ENCODE measurements at regions not wholly inside any gene's neighbourhood (a gene's known extent, or its start where the extent isn't known, plus 50 kb on each side); places are given as distances from the start of the nearest gene placed in this dataset.

GRCh38 chr3:70464465-70464864 lies 152.0 kb upstream of the MDFIC2 start:
- TF ChIP-seq CTCF (IDR thresholded peaks at IDR 0.05) (no peak), FOXP4 (CRISPR knock-in tag; IDR thresholded peaks at IDR 0.05) (no peak), CBFB (CRISPR knock-in tag; IDR thresholded peaks at IDR 0.05; ENCODE audit: low read depth) (no peak), NFE2L1 (CRISPR knock-in tag; IDR thresholded peaks at IDR 0.05) (no peak), PRDM15 (CRISPR knock-in tag; IDR thresholded peaks at IDR 0.05) (no peak), ZNF396 (CRISPR knock-in tag; IDR thresholded peaks at IDR 0.05; ENCODE audit: borderline replicate concordance) (no peak), SP1 (CRISPR knock-in tag; conservative IDR thresholded peaks at IDR 0.05) (no peak), NR3C1 (CRISPR knock-in tag; conservative IDR thresholded peaks at IDR 0.05; ENCODE audit: low read depth) (no peak), ZBTB21 (CRISPR knock-in tag; IDR thresholded peaks at IDR 0.05; ENCODE audit: borderline replicate concordance) (no peak), E2F1 (CRISPR knock-in tag; IDR thresholded peaks at IDR 0.05) (no peak), AR (CRISPR knock-in tag; IDR thresholded peaks at IDR 0.05) (no peak), SOX15 (CRISPR knock-in tag; IDR thresholded peaks at IDR 0.05) (no peak), ZNF232 (CRISPR knock-in tag; IDR thresholded peaks at IDR 0.05) (no peak), PREB (CRISPR knock-in tag; IDR thresholded peaks at IDR 0.05; ENCODE audit: borderline replicate concordance) (no peak)

All from WTC11 (cell line).